ENCODE measurements at regions not wholly inside any gene's neighbourhood (a gene's known extent, or its start where the extent isn't known, plus 50 kb on each side); places are given as distances from the start of the nearest gene placed in this dataset.

DNA sequence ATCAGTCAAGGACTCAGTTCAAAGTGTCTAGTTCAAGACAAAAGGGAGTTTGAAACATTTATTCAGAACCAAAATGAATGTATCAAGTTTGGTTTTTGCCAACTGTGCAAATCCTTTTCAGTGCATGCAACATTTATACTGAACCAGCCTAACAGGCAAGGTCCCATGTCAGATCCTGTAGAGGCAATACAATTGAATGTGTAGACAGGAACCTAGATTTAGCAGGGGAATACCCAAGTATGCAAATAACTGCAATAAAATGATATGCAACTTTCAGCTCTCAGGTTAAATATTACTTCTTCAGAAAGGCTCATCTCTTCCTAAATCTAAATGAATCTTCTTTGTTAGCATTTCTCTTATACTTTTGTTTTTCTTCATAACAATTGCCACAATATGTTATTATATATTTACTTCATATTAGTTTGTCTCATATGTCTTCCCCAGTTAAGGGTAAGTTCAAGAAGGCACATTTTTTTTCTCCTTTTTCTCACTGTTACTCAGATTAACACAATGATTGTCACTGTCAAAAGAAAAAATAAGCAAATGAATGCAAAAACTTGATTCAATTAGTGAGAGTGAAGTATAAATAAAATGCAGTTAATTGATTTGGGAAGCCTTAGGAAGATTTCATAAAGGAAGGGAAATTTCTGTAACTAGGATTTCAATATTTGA is 163.9 kb upstream of the RASA1 start:
- no peaks in the 10 kb centered on the region for H3K27me3 ChIP-seq
- intact Hi-C loops (cut with DNase I), result no loop called here
- no peaks in the 10 kb centered on the region for H3K36me3 ChIP-seq
- DNase-seq (ENCODE audit: extremely low spot score), result no peak
- H3K27ac ChIP-seq (replicated peaks in 1 of 4), result no peak overlapping the region
- H3K9me3 ChIP-seq, result no peaks in the 10 kb centered on the region
- TF ChIP-seq POLR2AphosphoS5 (IDR thresholded peaks at IDR 0.05), result no peak
- no peak for TF ChIP-seq POLR2A (IDR thresholded peaks at IDR 0.05; ENCODE audit: low read depth)
- no peak for TF ChIP-seq EP300 (IDR thresholded peaks at IDR 0.05)
- TF ChIP-seq, protein P1, sequence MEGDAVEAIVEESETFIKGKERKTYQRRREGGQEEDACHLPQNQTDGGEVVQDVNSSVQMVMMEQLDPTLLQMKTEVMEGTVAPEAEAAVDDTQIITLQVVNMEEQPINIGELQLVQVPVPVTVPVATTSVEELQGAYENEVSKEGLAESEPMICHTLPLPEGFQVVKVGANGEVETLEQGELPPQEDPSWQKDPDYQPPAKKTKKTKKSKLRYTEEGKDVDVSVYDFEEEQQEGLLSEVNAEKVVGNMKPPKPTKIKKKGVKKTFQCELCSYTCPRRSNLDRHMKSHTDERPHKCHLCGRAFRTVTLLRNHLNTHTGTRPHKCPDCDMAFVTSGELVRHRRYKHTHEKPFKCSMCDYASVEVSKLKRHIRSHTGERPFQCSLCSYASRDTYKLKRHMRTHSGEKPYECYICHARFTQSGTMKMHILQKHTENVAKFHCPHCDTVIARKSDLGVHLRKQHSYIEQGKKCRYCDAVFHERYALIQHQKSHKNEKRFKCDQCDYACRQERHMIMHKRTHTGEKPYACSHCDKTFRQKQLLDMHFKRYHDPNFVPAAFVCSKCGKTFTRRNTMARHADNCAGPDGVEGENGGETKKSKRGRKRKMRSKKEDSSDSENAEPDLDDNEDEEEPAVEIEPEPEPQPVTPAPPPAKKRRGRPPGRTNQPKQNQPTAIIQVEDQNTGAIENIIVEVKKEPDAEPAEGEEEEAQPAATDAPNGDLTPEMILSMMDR (IDR thresholded peaks at IDR 0.05), result no peak
- H3K4me3 ChIP-seq, result no peak overlapping the region
- peaks cover 0 to 12% (median 3%) of the 10 kb centered on the region in 4 donors for H3K4me1 ChIP-seq

DNA sequence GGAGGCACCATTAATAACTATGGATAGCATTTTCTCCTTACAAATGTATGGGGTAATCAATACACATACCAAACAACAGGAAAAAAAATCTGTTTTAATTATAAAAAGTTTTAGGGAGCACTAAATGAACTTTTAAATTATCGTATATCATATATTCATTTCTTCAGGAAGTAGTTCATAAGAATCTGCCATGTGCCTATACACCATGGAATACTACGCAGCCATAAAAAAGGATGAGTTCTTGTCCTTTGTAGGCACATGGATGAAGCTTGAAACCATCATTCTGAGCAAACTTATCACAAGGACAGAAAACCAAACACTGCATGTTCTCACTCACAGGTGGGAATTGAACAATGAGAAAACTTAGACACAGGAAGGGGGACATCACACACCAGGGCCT is 162.1 kb upstream of the RASA1 start:
- 48% methylated on average over 2 of the region's 2 CpGs for WGBS
- intact Hi-C loops (cut with DNase I), result no loop called here
- H3K36me3 ChIP-seq, result no peaks in the 10 kb centered on the region
- peaks cover 0 to 12% (median 3%) of the 10 kb centered on the region in 4 donors for H3K4me1 ChIP-seq
- H3K4me3 ChIP-seq, result no peak overlapping the region
- H3K27ac ChIP-seq (replicated peaks in 1 of 4), result no peak overlapping the region
- H3K9me3 ChIP-seq, result no peaks in the 10 kb centered on the region
- H3K27me3 ChIP-seq, result no peaks in the 10 kb centered on the region
- TF ChIP-seq POLR2A (IDR thresholded peaks at IDR 0.05; ENCODE audit: low read depth) (no peak), POLR2AphosphoS5 (IDR thresholded peaks at IDR 0.05) (no peak), EP300 (IDR thresholded peaks at IDR 0.05) (no peak)
- TF ChIP-seq, protein P1 (IDR thresholded peaks at IDR 0.05), result no peak
- no peak for DNase-seq (ENCODE audit: extremely low spot score)

DNA sequence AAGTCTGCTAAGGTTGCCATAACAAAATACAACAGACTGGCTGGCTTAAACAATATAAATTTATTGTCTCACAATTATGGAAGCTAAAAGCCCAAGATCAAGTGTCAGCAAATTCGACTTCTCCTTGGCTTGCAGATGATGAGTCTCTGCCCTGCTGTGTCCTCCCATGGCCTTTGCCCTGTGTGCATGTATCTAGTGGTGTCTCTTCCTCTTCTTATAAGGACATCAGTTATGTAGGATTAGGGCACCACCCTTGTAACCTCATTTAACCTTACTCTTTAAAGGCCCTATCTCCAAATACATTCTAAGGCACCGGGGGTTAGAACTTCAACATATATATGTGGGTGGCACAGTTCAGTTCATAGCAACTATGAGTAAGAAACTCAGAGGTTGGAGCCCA is 157.9 kb upstream of the RASA1 start:
- H3K27me3 ChIP-seq, result no peaks in the 10 kb centered on the region
- no peak overlapping the region for H3K4me3 ChIP-seq
- intact Hi-C loops (cut with DNase I), result no loop called here
- H3K4me1 ChIP-seq, result no peaks in the 10 kb centered on the region
- DNase-seq (ENCODE audit: extremely low spot score), result no peak
- WGBS, result 74% methylated on average over 2 of the region's 2 CpGs
- no peaks in the 10 kb centered on the region for H3K9me3 ChIP-seq
- H3K36me3 ChIP-seq, result no peaks in the 10 kb centered on the region
- TF ChIP-seq POLR2AphosphoS5 (IDR thresholded peaks at IDR 0.05), result no peak
- TF ChIP-seq POLR2A (IDR thresholded peaks at IDR 0.05; ENCODE audit: low read depth), result no peak
- TF ChIP-seq, protein P1 (IDR thresholded peaks at IDR 0.05), result no peak
- no peak overlapping the region for H3K27ac ChIP-seq (replicated peaks in 1 of 4)

DNA sequence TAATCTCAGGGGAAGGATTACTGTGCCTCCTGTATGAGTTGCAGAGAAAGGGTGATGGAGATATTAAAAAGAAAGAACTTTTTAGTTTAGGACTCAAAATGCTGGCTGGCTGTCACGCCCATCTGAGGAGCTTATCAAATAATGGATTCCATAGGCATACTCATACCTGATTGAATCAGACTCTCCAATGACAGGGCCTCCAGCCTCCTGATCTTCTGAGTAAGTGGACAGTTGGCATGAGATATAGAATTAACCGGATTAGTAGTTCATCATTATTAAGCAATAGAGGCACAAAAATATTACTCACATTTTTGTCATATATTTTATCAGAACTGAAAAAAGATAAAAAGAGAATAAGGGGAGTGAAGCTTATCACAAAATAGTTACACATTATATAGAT is 157.0 kb upstream of the RASA1 start:
- DNase-seq (ENCODE audit: extremely low spot score), result no peak
- no peak for TF ChIP-seq POLR2AphosphoS5 (IDR thresholded peaks at IDR 0.05)
- no peak for TF ChIP-seq EP300 (IDR thresholded peaks at IDR 0.05)
- TF ChIP-seq, protein P1 (IDR thresholded peaks at IDR 0.05), result no peak
- H3K4me1 ChIP-seq, result no peaks in the 10 kb centered on the region
- no peak overlapping the region for H3K4me3 ChIP-seq
- no peaks in the 10 kb centered on the region for H3K9me3 ChIP-seq
- intact Hi-C loops (cut with DNase I), result no loop called here
- no peaks in the 10 kb centered on the region for H3K36me3 ChIP-seq
- H3K27me3 ChIP-seq, result no peaks in the 10 kb centered on the region
- 92% methylated on average over 2 of the region's 2 CpGs for WGBS
- no peak overlapping the region for H3K27ac ChIP-seq (replicated peaks in 1 of 4)

DNA sequence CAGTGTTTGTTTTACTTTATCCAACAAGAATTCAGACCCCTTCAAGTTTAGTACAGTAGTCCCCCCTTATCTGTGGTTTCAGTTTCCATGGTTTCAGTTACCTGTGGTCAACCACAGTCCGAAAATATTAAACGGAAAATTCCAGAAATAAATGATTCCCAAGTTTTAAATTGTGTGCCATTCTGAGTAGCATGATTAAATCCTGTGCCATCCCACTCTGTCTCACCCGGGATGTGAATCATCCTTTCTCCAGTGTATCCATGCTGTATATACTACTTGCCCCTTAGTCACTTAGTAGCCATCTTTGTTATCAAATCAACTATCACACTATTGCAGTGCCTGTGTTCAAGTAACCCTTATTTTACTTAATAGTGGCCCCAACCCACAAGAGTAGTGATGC is 153.8 kb upstream of the RASA1 start:
- Histone ChIP-seq H3K27ac (replicated peaks in 1 of 4) (no peak overlapping the region), H3K4me3 (no peak overlapping the region), H3K36me3 (no peaks in the 10 kb centered on the region), H3K9me3 (no peaks in the 10 kb centered on the region), H3K27me3 (no peaks in the 10 kb centered on the region), H3K4me1 (no peaks in the 10 kb centered on the region)
- intact Hi-C loops (cut with DNase I), result no loop called here
- TF ChIP-seq POLR2AphosphoS5 (IDR thresholded peaks at IDR 0.05) (no peak), POLR2A (IDR thresholded peaks at IDR 0.05; ENCODE audit: low read depth) (no peak), EP300 (IDR thresholded peaks at IDR 0.05) (no peak)
- TF ChIP-seq, protein P1 (IDR thresholded peaks at IDR 0.05), result no peak
- DNase-seq (ENCODE audit: extremely low spot score), result no peak
- WGBS, result 66% methylated on average over 3 of the region's 3 CpGs

All from esophagus muscularis mucosa (tissue), 4 donors.